MCF 10A (cell line): ENCODE measurements at regions not wholly inside any gene's neighbourhood (a gene's known extent, or its start where the extent isn't known, plus 50 kb on each side); places are given as distances from the start of the nearest gene placed in this dataset.
A peak's percentile ranks its signal among the peaks of the same experiment; 100 is the strongest.

Experiments used
- BruUV-seq: library from RNA; stranded (reverse); fragments of 400-500 nt; replicated peaks from 2 replicates; lab custom pipeline; 2021; lab: Mats Ljungman, UMichigan
- CTCF ChIA-PET: fragments of 300-600 bp; sonication (Branson Sonifier 250); formaldehyde crosslinking; extraction: SDS; loops from one replicate; lab custom pipeline; 2021; ENCODE audit warnings: antibody characterized with exemption, inconsistent platforms; lab: Yijun Ruan, JAX
- POLR2A ChIA-PET: fragments of 300-600, 350-650 bp; sonication (Branson Sonifier 250); formaldehyde crosslinking; extraction: SDS; loops from one replicate; lab custom pipeline; 2020; ENCODE audit warnings: antibody characterized with exemption, inconsistent platforms; lab: Yijun Ruan, JAX
- DNase-seq: peaks from one replicate; pipeline ENCODE4 v3.0.0-alpha.2; 2018; ENCODE audit not compliant: unreplicated experiment
- H3K27ac Mint-ChIP-seq: one replicate; pipeline ENCODE4 v1.8.0; 2022; ENCODE audit warnings: mild to moderate bottlenecking, low read depth, mixed read lengths; ENCODE audit not compliant: unreplicated experiment
- H3K27me3 Mint-ChIP-seq: one replicate; pipeline ENCODE4 v1.8.0; 2022; ENCODE audit warnings: mixed read lengths; ENCODE audit not compliant: insufficient read depth, unreplicated experiment
- H3K36me3 Mint-ChIP-seq: one replicate; pipeline ENCODE4 v1.8.0; 2022; ENCODE audit warnings: mild to moderate bottlenecking, moderate library complexity, mixed read lengths; ENCODE audit not compliant: insufficient read depth, unreplicated experiment
- H3K4me1 Mint-ChIP-seq: one replicate; pipeline ENCODE4 v1.8.0; 2022; ENCODE audit warnings: mixed read lengths; ENCODE audit not compliant: insufficient read depth, unreplicated experiment
- H3K4me3 Mint-ChIP-seq: one replicate; pipeline ENCODE4 v1.8.0; 2022; ENCODE audit warnings: mild to moderate bottlenecking, moderate library complexity, mixed read lengths; ENCODE audit not compliant: unreplicated experiment
- H3K9me3 Mint-ChIP-seq: one replicate; pipeline ENCODE4 v1.8.0; 2022; ENCODE audit warnings: mixed read lengths; ENCODE audit not compliant: unreplicated experiment
- intact Hi-C: fragments of 100-400 bp; cut with micrococcal nuclease; formaldehyde crosslinking; loops from 2 replicates; pipeline ENCODE4 v1.14.1; 2022
- TF ChIP-seq, protein P1 (sequence below): fragments of 200-600 bp; IDR thresholded peaks from one replicate; pipeline ENCODE4 v1.8.0; 2022; ENCODE audit warnings: antibody characterized with exemption, mild to moderate bottlenecking; ENCODE audit not compliant: unreplicated experiment

DNA sequence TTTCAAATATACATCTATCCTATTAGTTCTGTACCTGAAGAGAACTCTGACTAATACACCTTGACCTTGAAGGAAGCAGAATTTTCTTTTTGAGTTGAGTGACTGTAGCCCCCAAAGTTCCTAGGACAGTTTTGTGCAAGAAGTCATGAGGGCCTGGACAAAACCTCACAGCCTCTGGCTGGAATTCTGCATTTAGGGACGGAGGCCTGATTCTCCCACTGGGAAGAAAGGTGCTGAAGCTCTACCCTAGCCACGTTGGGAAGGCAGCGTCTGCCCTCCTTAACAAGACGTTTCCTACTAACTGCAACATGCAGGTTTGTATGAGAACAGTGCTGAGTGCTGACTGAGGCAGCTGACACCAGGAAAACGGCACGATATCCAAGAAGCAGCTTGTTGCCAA is 74.4 kb upstream of the ZCCHC2 start:
- Mint-ChIP-seq H3K27me3 (no peaks in the 10 kb centered on the region), H3K4me3 (no peak overlapping the region), H3K36me3 (no peaks in the 10 kb centered on the region), H3K27ac (no peak overlapping the region), H3K9me3 (no peaks in the 10 kb centered on the region), H3K4me1 (peaks cover 37% of the 10 kb centered on the region)
- intact Hi-C loops: no loop called here
- no TSS peak for BruUV-seq
- DNase-seq: no peak
- TF ChIP-seq, protein P1, sequence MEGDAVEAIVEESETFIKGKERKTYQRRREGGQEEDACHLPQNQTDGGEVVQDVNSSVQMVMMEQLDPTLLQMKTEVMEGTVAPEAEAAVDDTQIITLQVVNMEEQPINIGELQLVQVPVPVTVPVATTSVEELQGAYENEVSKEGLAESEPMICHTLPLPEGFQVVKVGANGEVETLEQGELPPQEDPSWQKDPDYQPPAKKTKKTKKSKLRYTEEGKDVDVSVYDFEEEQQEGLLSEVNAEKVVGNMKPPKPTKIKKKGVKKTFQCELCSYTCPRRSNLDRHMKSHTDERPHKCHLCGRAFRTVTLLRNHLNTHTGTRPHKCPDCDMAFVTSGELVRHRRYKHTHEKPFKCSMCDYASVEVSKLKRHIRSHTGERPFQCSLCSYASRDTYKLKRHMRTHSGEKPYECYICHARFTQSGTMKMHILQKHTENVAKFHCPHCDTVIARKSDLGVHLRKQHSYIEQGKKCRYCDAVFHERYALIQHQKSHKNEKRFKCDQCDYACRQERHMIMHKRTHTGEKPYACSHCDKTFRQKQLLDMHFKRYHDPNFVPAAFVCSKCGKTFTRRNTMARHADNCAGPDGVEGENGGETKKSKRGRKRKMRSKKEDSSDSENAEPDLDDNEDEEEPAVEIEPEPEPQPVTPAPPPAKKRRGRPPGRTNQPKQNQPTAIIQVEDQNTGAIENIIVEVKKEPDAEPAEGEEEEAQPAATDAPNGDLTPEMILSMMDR: no peak
- ChIA-PET CTCF (no interaction called here), POLR2A (interaction anchor here (1.7 to 6.2 kb wide), 2 partner anchors 32 to 74 kb away, joined by 4 to 49 read pairs; partner anchors contain the start of gene ZCCHC2)

GRCh38 chr18:62449490-62450104 is 73.2 kb upstream of the ZCCHC2 start:
- Mint-ChIP-seq H3K27ac (no peak overlapping the region), H3K4me1 (peaks cover 37% of the 10 kb centered on the region), H3K4me3 (no peak overlapping the region), H3K36me3 (no peaks in the 10 kb centered on the region), H3K27me3 (no peaks in the 10 kb centered on the region), H3K9me3 (no peaks in the 10 kb centered on the region)
- no TSS peak for BruUV-seq
- ChIA-PET CTCF (interaction anchor here (0.6 to 2.2 kb wide), 6 partner anchors 10 to 217 kb away, joined by 3 to 11 read pairs (median 4); no protein-coding TSS in a partner anchor), POLR2A (interaction anchor here (0.6 to 6.2 kb wide), 3 partner anchors 24 to 315 kb away, joined by 3 to 49 read pairs (median 9); partner anchors contain the start of gene ZCCHC2)
- intact Hi-C loops: no loop called here
- TF ChIP-seq, protein P1: no peak
- no peak for DNase-seq

DNA sequence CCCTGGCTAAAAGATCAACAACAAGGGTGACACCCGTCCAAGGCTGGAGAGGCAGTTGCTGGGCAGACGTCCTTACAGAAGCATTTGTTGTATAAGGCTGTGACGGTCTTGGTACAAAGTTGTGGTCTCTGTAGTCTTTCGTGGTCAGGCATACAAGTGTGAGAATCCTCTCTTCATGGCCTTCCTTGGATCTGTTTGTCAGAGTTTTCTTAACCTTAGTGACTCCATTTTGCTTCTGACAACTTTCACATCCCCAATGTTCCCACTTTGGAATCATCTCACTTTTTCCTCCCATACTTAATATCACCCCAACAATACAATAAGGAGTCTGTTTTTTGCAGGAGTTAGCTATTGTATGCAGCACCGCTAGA is 72.7 kb upstream of the ZCCHC2 start:
- Mint-ChIP-seq H3K4me3 (no peak overlapping the region), H3K36me3 (no peaks in the 10 kb centered on the region), H3K9me3 (no peaks in the 10 kb centered on the region), H3K27ac (no peak overlapping the region), H3K4me1 (peaks cover 35% of the 10 kb centered on the region), H3K27me3 (no peaks in the 10 kb centered on the region)
- no peak for DNase-seq
- CTCF ChIA-PET: interaction anchor here (0.9 to 2.2 kb wide), 7 partner anchors 9 to 133 kb away, joined by 3 to 11 read pairs (median 4); no protein-coding TSS in a partner anchor
- POLR2A ChIA-PET: interaction anchor here (0.6 to 6.2 kb wide), 14 partner anchors 9 to 315 kb away, joined by 3 to 61 read pairs (median 5); partner anchors contain the start of gene ZCCHC2
- intact Hi-C loops: no loop called here
- no TSS peak for BruUV-seq
- TF ChIP-seq, protein P1: no peak

DNA sequence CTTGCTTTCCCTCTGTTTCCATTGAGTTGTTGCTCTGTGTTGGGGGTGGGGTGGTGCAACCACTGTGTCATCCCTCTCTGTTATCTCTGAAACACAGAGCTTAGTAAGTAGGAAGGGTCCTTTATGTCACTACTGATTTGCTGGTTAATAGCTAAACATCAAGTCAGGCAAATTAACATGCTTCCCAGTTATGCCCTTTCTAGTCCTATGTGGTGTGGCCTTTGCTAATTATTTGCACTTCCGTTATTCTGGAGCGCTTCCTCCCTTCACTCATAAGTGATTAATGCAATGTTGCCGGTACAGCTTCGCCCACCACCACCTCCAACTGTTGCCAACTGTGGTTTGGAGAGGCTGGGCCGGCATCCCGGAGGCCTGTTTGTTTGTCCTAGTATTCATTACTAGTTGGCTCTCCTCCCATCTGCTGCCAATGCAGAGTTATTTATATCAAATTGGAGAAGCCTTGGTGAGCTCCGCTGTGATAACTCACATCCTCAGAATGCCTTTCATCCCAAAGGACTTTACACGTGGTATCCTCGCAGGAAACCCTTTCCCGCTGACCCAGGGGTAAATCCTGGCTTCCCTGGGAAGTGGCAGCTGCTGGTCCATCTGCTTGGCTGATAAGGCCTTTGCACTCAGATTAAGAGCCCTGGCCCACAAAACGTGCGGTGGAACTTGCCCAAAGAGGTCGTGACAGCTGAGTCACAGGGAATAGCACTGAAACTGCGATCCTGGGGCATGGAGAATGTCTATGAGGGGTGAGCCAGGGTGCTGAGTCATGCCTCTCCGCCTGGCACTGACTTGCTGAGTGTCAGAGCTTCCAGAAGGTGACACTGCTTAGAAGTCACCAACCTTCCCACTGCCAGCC is 72.0 kb upstream of the ZCCHC2 start:
- Mint-ChIP-seq H3K36me3 (no peaks in the 10 kb centered on the region), H3K27ac (peak overlapping the region; percentile 67), H3K9me3 (no peaks in the 10 kb centered on the region), H3K27me3 (no peaks in the 10 kb centered on the region), H3K4me3 (peak overlapping the region; percentile 30), H3K4me1 (peaks cover 29% of the 10 kb centered on the region)
- DNase-seq: peak; percentile 91
- TF ChIP-seq, protein P1: no peak
- ChIA-PET CTCF (interaction anchor here (0.9 to 2.2 kb wide), 9 partner anchors 9 to 133 kb away, joined by 3 to 11 read pairs (median 4); partner anchors contain the start of gene ZCCHC2), POLR2A (interaction anchor here (0.6 to 6.2 kb wide), 17 partner anchors 9 to 314 kb away, joined by 3 to 61 read pairs (median 5); partner anchors contain the start of gene ZCCHC2)
- intact Hi-C loops: no loop called here
- no TSS peak for BruUV-seq
